ENCODE measurements at regions not wholly inside any gene's neighbourhood (a gene's known extent, or its start where the extent isn't known, plus 50 kb on each side); places are given as distances from the start of the nearest gene placed in this dataset.

GRCh38 chr7:110129159-110129558 is 961.8 kb upstream of the LRRN3 start:
- H3K4me3 ChIP-seq (ENCODE audit: low read depth, low read length): no peak overlapping the region
- TF ChIP-seq, protein P1, sequence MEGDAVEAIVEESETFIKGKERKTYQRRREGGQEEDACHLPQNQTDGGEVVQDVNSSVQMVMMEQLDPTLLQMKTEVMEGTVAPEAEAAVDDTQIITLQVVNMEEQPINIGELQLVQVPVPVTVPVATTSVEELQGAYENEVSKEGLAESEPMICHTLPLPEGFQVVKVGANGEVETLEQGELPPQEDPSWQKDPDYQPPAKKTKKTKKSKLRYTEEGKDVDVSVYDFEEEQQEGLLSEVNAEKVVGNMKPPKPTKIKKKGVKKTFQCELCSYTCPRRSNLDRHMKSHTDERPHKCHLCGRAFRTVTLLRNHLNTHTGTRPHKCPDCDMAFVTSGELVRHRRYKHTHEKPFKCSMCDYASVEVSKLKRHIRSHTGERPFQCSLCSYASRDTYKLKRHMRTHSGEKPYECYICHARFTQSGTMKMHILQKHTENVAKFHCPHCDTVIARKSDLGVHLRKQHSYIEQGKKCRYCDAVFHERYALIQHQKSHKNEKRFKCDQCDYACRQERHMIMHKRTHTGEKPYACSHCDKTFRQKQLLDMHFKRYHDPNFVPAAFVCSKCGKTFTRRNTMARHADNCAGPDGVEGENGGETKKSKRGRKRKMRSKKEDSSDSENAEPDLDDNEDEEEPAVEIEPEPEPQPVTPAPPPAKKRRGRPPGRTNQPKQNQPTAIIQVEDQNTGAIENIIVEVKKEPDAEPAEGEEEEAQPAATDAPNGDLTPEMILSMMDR (IDR thresholded peaks at IDR 0.05; ENCODE audit: control insufficient read depth, extremely low read depth, insufficient read depth): no peak
- no peak for DNase-seq (ENCODE audit: low read depth)

GRCh38 chr7:110130669-110131068 is 960.3 kb upstream of the LRRN3 start:
- TF ChIP-seq, protein P1 (IDR thresholded peaks at IDR 0.05; ENCODE audit: control insufficient read depth, extremely low read depth, insufficient read depth): peak; percentile 44
- no peak overlapping the region for H3K4me3 ChIP-seq (ENCODE audit: low read depth, low read length)
- DNase-seq (ENCODE audit: low read depth): no peak

DNA sequence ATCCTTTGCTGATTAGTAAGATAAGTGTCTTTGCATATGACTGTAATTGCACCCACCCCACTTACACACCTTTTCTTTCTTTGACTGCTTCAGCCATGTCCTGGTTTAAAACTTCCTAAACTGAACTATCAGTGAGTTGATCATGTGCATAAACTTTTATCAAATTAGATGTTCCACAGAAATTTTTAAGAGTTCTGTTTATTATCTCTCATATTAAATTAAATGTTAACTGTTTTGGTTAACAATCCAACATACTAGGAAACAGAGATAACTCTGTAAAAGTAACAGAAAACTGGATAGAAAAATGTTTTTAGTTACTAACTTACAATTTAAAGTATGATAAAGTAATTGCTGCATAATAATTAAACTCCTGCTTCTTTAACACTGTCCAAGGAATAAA is 959.6 kb upstream of the LRRN3 start:
- DNase-seq (ENCODE audit: low read depth): no peak
- no peak overlapping the region for H3K4me3 ChIP-seq (ENCODE audit: low read depth, low read length)
- TF ChIP-seq, protein P1 (IDR thresholded peaks at IDR 0.05; ENCODE audit: control insufficient read depth, extremely low read depth, insufficient read depth): no peak

DNA sequence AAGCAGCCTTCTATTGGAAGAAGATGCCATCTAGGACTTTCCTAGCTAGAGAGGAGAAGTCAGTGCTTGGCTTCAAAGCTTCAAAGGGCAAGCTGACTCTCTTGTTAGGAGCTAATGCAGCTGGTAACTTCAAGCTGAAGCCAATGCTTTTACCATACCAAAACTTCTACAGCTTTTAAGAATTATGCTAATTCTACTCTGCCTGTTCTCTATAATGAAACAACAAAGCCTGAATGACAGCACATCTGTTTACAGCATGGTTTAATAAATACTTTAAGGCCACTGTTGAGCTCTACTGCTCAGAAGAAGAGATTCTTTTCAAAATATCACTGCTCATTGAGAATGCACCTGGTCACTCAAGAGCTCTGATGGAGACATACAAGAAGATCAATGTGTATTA is 951.9 kb upstream of the LRRN3 start:
- TF ChIP-seq, protein P1 (IDR thresholded peaks at IDR 0.05; ENCODE audit: control insufficient read depth, extremely low read depth, insufficient read depth): no peak
- no peak overlapping the region for H3K4me3 ChIP-seq (ENCODE audit: low read depth, low read length)
- no peak for DNase-seq (ENCODE audit: low read depth)

GRCh38 chr7:110142939-110143526 is 947.9 kb upstream of the LRRN3 start:
- DNase-seq (ENCODE audit: low read depth): no peak
- H3K4me3 ChIP-seq (ENCODE audit: low read depth, low read length): no peak overlapping the region
- TF ChIP-seq, protein P1 (IDR thresholded peaks at IDR 0.05; ENCODE audit: control insufficient read depth, extremely low read depth, insufficient read depth): no peak

- TF ChIP-seq, protein P1 (IDR thresholded peaks at IDR 0.05; ENCODE audit: control insufficient read depth, extremely low read depth, insufficient read depth): no peak
- DNase-seq (ENCODE audit: low read depth): no peak
- H3K4me3 ChIP-seq (ENCODE audit: low read depth, low read length): no peak overlapping the region
Observed at GRCh38 chr7:110144599-110144998, 946.3 kb upstream of the LRRN3 start.

DNA sequence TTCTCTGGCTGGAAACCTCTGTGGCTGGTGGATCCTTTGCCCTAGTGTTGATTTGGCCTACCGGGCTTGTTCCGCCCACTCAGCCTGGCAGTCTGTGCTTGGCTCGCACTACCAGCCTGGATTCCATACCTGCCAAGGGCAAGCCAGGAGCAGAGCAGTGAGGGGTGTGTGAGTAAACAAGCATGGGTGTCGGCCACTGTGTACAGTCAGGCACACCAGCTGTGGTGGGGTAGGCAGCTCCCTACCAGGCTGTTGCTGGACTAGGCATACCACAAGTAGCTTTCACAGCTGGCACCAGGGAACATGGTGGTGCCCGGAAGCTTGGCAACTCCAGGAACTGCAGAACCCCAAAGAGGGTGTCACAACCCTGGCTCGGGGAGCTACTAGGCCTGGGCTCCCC is 942.9 kb upstream of the LRRN3 start:
- no peak overlapping the region for H3K4me3 ChIP-seq (ENCODE audit: low read depth, low read length)
- TF ChIP-seq, protein P1 (IDR thresholded peaks at IDR 0.05; ENCODE audit: control insufficient read depth, extremely low read depth, insufficient read depth): no peak
- no peak for DNase-seq (ENCODE audit: low read depth)
